K562 (cell line): ENCODE measurements at regions not wholly inside any gene's neighbourhood (a gene's known extent, or its start where the extent isn't known, plus 50 kb on each side); places are given as distances from the start of the nearest gene placed in this dataset.

Experiments
- CBX8 ChIP-seq: fragments of 200-600 bp; sonication (generic); IDR thresholded peaks from 2 replicates; pipeline ENCODE4 v1.6.1; 2012; ENCODE audit warnings: borderline replicate concordance, mixed run types, low read depth, mild to moderate bottlenecking, moderate library complexity, mixed read lengths, low read length, control low read depth, inconsistent platforms; ENCODE audit not compliant: poor library complexity, severe bottlenecking; ENCODE audit errors: extremely low read depth
- CREBBP ChIP-seq: IDR thresholded peaks from one replicate; pipeline ENCODE4 v1.6.1; 2012; ENCODE audit warnings: low read depth, mild to moderate bottlenecking, control low read depth, inconsistent platforms, low read length
- DNMT1 ChIP-seq: fragments of 450-650 bp; IDR thresholded peaks from 2 replicates; pipeline ENCODE4 v1.6.1; 2016; ENCODE audit warnings: antibody characterized with exemption, mild to moderate bottlenecking
- ETV5 ChIP-seq: sonication (generic); formaldehyde crosslinking; IDR thresholded peaks from 2 replicates; pipeline ENCODE4 v1.4.0; 2020; ENCODE audit warnings: low read depth, mild to moderate bottlenecking, missing genetic modification reagents
- GABPB1 ChIP-seq: sonication (generic); formaldehyde crosslinking; IDR thresholded peaks from 2 replicates; pipeline ENCODE4 v1.8.0; 2022; ENCODE audit warnings: mild to moderate bottlenecking, missing genetic modification reagents
- HNRNPL ChIP-seq: fragments of 200-400 bp; formaldehyde crosslinking; IDR thresholded peaks from 2 replicates; pipeline ENCODE4 v1.6.1; 2017; ENCODE audit warnings: low read depth, mild to moderate bottlenecking, low read length
- KDM2B ChIP-seq: fragments of 250-450 bp; sonication (Bioruptor Pico); IDR thresholded peaks from 2 replicates; pipeline ENCODE4 v1.8.0; 2021; ENCODE audit warnings: mild to moderate bottlenecking, moderate library complexity
- NFRKB ChIP-seq: fragments of 450-650 bp; IDR thresholded peaks from 2 replicates; pipeline ENCODE4 v1.6.1; 2016; ENCODE audit warnings: low read depth
- OTX1 ChIP-seq: fragments of 450-650 bp; formaldehyde crosslinking; IDR thresholded peaks from 2 replicates; pipeline ENCODE4 v1.4.0; 2022; ENCODE audit warnings: mild to moderate bottlenecking
- RBFOX2 ChIP-seq: fragments of 200-400 bp; formaldehyde crosslinking; IDR thresholded peaks from 2 replicates; pipeline ENCODE4 v1.6.1; 2017; ENCODE audit warnings: low read depth, mild to moderate bottlenecking, low read length, moderate library complexity
- TEAD2 ChIP-seq: fragments of 450-650 bp; IDR thresholded peaks from 2 replicates; pipeline ENCODE4 v1.6.1; 2016; ENCODE audit warnings: missing genetic modification characterization, control low read depth, missing compliant biosample characterization
- ZFPM2 ChIP-seq: fragments of 250-450 bp; sonication (Bioruptor Pico); IDR thresholded peaks from 2 replicates; pipeline ENCODE4 v1.5.1; 2022; ENCODE audit warnings: mild to moderate bottlenecking
- ZNF785 ChIP-seq: fragments of 250-450 bp; sonication (Bioruptor Pico); IDR thresholded peaks from 2 replicates; pipeline ENCODE4 v1.4.0; 2020; ENCODE audit warnings: mild to moderate bottlenecking
- TF ChIP-seq, protein P1 (sequence below): sonication (generic); formaldehyde crosslinking; IDR thresholded peaks from 2 replicates; pipeline ENCODE4 v1.8.1; 2023; ENCODE audit warnings: mild to moderate bottlenecking, missing genetic modification reagents
- TF ChIP-seq, protein P2 (sequence below): IDR thresholded peaks from 3 replicates; pipeline ENCODE4 v1.6.1; 2011; ENCODE audit warnings: borderline replicate concordance, mild to moderate bottlenecking, moderate library complexity; ENCODE audit not compliant: insufficient read length; ENCODE audit errors: extremely low read depth
- TF ChIP-seq, protein P3 (sequence below): conservative IDR thresholded peaks from 2 replicates; pipeline ENCODE4 v1.6.1; 2011; ENCODE audit warnings: low read depth, mild to moderate bottlenecking, low read length; ENCODE audit not compliant: control insufficient read depth
- TF ChIP-seq, protein P4 (sequence below): fragments of 250-450 bp; sonication (Bioruptor Pico); IDR thresholded peaks from 2 replicates; pipeline ENCODE4 v1.5.0; 2020; ENCODE audit warnings: mild to moderate bottlenecking, borderline replicate concordance
- TF ChIP-seq, protein P5 (sequence below), 2 experiments: fragments of 450-650 bp; IDR thresholded peaks; 2 replicates each; pipeline ENCODE4 v1.6.1; 2016

DNA sequence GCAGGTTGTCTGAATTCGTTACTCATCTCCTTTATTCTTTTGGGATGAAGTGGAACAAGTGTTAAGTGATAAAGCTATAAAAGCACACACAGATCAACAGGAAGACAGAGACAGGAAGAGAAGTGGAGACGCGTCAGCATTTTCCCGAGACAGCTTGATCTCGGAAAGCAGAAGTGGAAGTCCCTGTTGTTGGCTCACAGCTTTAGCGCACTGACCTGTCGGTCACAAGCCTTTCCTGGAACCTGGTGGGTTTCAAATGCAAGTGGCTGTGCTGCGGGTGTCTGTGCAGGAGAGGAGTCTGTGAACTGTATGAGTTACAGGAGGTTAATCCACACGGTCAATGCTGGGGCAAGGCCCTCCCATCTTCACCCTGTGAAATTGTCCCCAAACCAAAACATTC lies 116.6 kb upstream of the PELI1 start (continued):
- TF ChIP-seq, protein P1, sequence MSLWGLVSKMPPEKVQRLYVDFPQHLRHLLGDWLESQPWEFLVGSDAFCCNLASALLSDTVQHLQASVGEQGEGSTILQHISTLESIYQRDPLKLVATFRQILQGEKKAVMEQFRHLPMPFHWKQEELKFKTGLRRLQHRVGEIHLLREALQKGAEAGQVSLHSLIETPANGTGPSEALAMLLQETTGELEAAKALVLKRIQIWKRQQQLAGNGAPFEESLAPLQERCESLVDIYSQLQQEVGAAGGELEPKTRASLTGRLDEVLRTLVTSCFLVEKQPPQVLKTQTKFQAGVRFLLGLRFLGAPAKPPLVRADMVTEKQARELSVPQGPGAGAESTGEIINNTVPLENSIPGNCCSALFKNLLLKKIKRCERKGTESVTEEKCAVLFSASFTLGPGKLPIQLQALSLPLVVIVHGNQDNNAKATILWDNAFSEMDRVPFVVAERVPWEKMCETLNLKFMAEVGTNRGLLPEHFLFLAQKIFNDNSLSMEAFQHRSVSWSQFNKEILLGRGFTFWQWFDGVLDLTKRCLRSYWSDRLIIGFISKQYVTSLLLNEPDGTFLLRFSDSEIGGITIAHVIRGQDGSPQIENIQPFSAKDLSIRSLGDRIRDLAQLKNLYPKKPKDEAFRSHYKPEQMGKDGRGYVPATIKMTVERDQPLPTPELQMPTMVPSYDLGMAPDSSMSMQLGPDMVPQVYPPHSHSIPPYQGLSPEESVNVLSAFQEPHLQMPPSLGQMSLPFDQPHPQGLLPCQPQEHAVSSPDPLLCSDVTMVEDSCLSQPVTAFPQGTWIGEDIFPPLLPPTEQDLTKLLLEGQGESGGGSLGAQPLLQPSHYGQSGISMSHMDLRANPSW (CRISPR knock-in tag), result no peak
- TF ChIP-seq ZNF785 (CRISPR knock-in tag) (no peak), CBX8 (no peak), RBFOX2 (no peak), DNMT1 (no peak), CREBBP (no peak), KDM2B (CRISPR knock-in tag) (no peak), HNRNPL (no peak), TEAD2 (no peak), ZFPM2 (no peak), OTX1 (CRISPR knock-in tag) (no peak), ETV5 (no peak; the same call in 1 of the 2 replicates), GABPB1 (no peak), NFRKB (0 out of 2 replicates have a peak, but pooled peaks have one; percentile 34)
- TF ChIP-seq, protein P2, sequence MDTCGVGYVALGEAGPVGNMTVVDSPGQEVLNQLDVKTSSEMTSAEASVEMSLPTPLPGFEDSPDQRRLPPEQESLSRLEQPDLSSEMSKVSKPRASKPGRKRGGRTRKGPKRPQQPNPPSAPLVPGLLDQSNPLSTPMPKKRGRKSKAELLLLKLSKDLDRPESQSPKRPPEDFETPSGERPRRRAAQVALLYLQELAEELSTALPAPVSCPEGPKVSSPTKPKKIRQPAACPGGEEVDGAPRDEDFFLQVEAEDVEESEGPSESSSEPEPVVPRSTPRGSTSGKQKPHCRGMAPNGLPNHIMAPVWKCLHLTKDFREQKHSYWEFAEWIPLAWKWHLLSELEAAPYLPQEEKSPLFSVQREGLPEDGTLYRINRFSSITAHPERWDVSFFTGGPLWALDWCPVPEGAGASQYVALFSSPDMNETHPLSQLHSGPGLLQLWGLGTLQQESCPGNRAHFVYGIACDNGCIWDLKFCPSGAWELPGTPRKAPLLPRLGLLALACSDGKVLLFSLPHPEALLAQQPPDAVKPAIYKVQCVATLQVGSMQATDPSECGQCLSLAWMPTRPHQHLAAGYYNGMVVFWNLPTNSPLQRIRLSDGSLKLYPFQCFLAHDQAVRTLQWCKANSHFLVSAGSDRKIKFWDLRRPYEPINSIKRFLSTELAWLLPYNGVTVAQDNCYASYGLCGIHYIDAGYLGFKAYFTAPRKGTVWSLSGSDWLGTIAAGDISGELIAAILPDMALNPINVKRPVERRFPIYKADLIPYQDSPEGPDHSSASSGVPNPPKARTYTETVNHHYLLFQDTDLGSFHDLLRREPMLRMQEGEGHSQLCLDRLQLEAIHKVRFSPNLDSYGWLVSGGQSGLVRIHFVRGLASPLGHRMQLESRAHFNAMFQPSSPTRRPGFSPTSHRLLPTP, result no peak
- TF ChIP-seq, protein P3, sequence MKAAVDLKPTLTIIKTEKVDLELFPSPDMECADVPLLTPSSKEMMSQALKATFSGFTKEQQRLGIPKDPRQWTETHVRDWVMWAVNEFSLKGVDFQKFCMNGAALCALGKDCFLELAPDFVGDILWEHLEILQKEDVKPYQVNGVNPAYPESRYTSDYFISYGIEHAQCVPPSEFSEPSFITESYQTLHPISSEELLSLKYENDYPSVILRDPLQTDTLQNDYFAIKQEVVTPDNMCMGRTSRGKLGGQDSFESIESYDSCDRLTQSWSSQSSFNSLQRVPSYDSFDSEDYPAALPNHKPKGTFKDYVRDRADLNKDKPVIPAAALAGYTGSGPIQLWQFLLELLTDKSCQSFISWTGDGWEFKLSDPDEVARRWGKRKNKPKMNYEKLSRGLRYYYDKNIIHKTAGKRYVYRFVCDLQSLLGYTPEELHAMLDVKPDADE, result no peak
- TF ChIP-seq, protein P4, sequence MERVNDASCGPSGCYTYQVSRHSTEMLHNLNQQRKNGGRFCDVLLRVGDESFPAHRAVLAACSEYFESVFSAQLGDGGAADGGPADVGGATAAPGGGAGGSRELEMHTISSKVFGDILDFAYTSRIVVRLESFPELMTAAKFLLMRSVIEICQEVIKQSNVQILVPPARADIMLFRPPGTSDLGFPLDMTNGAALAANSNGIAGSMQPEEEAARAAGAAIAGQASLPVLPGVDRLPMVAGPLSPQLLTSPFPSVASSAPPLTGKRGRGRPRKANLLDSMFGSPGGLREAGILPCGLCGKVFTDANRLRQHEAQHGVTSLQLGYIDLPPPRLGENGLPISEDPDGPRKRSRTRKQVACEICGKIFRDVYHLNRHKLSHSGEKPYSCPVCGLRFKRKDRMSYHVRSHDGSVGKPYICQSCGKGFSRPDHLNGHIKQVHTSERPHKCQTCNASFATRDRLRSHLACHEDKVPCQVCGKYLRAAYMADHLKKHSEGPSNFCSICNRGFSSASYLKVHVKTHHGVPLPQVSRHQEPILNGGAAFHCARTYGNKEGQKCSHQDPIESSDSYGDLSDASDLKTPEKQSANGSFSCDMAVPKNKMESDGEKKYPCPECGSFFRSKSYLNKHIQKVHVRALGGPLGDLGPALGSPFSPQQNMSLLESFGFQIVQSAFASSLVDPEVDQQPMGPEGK, result no peak
- TF ChIP-seq, protein P5, sequence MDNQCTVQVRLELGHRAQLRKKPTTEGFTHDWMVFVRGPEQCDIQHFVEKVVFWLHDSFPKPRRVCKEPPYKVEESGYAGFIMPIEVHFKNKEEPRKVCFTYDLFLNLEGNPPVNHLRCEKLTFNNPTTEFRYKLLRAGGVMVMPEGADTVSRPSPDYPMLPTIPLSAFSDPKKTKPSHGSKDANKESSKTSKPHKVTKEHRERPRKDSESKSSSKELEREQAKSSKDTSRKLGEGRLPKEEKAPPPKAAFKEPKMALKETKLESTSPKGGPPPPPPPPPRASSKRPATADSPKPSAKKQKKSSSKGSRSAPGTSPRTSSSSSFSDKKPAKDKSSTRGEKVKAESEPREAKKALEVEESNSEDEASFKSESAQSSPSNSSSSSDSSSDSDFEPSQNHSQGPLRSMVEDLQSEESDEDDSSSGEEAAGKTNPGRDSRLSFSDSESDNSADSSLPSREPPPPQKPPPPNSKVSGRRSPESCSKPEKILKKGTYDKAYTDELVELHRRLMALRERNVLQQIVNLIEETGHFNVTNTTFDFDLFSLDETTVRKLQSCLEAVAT (IDR thresholded peaks at IDR 0.05), result no peak
